Stimulated activated CD8-positive, alpha-beta memory T cell treated with anti-CD3 and anti-CD28 coated beads, Interleukin-4, amount 100 ng/mL, for 1 hour (primary cell): ENCODE measurements at regions not wholly inside any gene's neighbourhood (a gene's known extent, or its start where the extent isn't known, plus 50 kb on each side); places are given as distances from the start of the nearest gene placed in this dataset.

ENCODE experiments used
- DNase-seq, 2 donors: peaks; one replicate each; pipeline ENCODE4 v3.0.0-alpha.2; 2020; ENCODE audit warnings: low read depth in 2 of 2, low spot score in 1 of 2

DNA sequence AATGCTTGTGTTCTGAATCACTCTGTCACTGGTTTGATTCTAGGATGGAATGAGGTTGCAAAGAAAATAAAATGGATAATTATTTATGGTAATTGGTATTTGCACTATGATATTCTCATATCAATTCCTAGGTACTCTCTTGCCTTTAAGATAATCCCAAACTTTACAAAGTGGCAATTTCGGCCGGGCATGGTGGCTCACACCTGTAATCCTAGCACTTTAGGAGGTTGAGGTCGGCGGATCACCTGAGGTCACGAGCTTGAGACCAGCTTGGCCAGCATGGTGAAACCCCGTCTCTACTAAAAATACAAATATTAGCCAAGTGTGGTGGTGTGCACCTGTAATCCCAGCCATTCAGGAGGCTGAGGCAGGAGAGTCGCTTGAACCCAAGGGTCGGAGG is 1118.7 kb upstream of the C9orf72 start:
- DNase-seq = no peak

DNA sequence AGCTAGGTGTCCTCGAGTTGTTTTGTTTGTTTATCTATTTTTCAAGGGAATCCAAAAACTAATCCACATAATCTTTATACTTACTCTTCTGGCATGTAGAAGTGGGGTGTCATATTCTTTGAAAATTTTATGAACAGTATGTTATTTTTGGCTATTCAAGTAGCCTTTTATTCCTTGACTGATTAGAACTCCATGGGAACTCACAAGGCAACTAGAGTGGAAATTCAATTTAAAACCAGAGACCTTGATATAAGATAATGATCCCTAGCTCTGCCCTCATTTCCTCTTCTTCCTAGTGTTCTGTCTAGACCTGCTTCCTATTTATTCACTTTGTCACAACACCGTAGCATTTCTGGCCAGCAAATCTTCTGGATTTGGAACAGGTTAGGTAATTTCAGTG is 1123.7 kb upstream of the C9orf72 start:
- no peak for DNase-seq

GRCh38 chr9:28699632-28700031 is 1126.4 kb upstream of the C9orf72 start:
- no peak for DNase-seq

DNA sequence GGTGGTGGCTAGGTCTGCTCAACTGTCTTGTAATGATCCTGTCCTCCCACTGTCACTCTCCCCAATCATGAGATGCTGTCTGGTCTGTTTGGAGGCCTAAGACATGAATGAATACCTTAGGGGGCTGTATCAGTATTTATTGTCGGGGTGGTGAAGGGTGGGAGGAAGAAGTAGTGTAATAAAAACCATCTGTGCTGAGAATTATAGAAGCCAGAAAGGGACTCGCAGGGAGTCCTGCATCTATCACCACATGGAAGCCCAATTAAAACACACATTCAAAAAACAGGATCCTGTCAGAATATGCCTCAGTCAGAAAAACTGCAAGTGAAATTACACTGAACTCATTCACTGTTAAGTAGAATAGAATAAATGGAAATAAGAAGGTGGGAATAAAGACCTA is 1134.3 kb upstream of the C9orf72 start:
- no peak for DNase-seq

DNA sequence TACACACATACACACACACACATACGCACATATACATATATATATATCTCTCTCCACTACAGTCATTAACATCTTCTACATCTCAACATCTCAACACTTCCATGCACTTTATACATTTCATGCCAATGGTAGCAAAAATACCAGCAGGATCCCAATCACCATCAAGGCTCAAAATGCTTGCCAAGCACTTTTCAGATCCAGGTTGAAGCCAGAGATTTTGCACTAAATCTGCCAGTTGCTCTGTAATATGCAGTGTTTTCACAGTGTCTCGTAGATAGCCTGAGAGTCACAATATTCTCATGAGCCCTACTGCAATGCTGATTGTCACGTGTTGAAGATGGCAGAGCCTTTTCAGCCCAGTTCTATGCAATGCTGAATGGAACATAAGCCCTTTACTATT is 1140.9 kb upstream of the C9orf72 start:
- DNase-seq = no peak

- no peak for DNase-seq
Measured at GRCh38 chr9:28718226-28718625, 1144.9 kb upstream of the C9orf72 start.

GRCh38 chr9:28720746-28721145 is 1147.5 kb upstream of the C9orf72 start:
- DNase-seq = no peak

- DNase-seq = no peak
Measured at GRCh38 chr9:28730111-28730510, 1156.8 kb upstream of the C9orf72 start.

DNA sequence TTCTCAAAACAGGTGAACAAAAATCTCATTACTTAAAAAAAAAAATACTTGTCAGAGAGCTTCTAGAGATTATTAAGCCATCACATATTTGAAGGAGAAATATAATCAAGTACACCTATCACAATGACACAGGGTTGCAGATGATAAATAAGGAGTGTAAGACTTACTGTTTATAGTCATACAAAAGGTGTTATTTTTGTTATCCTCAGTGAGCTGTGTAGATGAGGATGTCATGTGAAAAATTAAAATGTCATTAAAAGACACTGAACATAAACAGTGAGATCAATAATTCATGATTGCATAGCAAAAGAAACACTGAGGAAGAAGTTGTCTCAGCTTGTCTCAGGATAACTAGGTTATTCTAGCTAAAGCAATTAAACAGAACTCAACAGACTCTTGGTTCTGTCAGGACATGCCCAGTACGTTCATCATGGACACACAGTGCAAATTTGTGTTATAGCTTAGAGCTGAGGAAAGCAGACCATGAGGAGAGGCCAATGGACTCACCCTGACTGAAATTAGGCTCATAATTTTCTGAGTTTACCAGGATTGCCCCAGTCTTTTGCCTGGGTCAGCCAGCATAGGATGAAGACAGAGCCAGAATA is 1162.6 kb upstream of the C9orf72 start:
- no peak for DNase-seq

DNA sequence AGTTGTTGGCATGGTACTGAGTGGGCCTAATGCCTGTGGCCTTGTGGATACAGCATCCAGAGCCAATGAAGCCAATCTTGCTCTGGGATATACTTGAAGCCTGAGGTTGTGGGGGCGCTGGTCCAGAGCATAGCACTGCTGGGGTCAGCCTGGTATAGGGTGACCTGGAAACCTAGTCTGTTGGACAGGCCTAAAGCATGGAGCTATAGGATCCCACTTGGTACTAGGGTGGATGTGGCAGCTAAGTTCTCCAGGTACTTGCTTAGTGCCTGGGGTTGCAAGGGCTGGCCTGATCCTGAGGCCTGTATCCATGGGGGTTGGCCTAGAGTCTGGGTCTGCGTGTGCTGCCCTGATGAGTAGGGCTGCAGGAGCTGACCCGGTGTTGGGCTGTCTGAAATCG is 1168.2 kb upstream of the C9orf72 start:
- DNase-seq = no peak

DNA sequence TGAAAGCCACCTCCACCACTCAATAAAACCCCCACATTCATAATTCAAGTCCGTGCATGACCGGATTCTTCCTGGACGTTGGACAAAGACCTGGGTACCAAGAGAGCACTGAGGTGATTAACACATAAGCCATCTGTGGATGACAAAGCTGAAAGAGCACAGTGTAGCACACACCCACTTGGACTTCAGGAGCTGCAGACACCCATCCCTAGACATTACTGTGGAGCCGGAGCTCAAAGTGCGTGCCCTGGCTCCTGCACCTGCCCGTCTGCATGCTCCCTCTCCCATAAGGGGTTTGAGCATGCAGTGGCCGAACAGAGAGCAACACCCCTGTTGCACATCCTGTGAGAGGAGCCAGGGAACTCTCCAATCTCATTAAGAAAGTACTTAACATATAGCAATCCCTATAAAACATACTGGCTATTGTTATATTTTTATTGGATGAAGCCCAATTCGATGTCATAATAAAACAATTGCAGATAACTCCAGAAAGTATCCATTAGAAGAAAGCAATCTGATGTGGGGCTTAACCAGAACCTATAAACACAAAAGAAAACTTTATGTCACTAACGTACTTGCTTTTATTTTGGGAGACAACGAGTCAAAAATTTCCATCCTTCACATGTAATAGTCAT is 1174.2 kb upstream of the C9orf72 start:
- DNase-seq = no peak

GRCh38 chr9:28750136-28750535 is 1176.9 kb upstream of the C9orf72 start:
- DNase-seq = no peak

- no peak for DNase-seq
Measured at GRCh38 chr9:28758341-28758740, 1185.1 kb upstream of the C9orf72 start.

- no peak for DNase-seq
Measured at GRCh38 chr9:28758971-28759370, 1185.7 kb upstream of the C9orf72 start.

- DNase-seq = no peak
Measured at GRCh38 chr9:28762167-28762566, 1188.9 kb upstream of the C9orf72 start.

GRCh38 chr9:28764532-28764931 is 1191.3 kb upstream of the C9orf72 start:
- DNase-seq = no peak

DNA sequence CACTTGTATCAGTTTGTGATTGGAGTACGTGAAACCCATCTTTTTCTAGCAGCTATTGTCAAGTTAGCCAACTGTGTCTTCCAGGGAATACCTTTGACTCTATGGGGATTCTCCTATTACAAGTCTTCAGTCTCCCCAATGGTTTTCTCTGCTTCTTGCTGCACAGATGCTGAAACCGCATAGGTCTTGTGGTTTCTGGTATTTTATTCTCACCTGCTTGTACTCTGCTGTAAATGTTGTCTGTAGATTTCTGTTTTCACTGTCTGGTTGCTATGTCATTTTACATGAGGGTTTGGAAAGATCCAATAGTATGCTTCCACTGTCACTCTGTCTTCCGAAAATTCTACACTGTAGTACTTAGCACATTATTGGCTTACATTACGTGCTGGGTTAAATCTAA is 1196.9 kb upstream of the C9orf72 start:
- DNase-seq = no peak

- DNase-seq = no peak
Measured at GRCh38 chr9:28770827-28771226, 1197.5 kb upstream of the C9orf72 start.

GRCh38 chr9:28774433-28775235 is 1201.4 kb upstream of the C9orf72 start:
- no peak for DNase-seq

GRCh38 chr9:28779243-28779642 is 1206.0 kb upstream of the C9orf72 start:
- DNase-seq = no peak

- no peak for DNase-seq
Measured at GRCh38 chr9:28781481-28781880, 1208.2 kb upstream of the C9orf72 start.

- DNase-seq = no peak
Measured at GRCh38 chr9:28782630-28783029, 1209.3 kb upstream of the C9orf72 start.
